22Rv1 (cell line): ENCODE measurements at regions not wholly inside any gene's neighbourhood (a gene's known extent, or its start where the extent isn't known, plus 50 kb on each side); places are given as distances from the start of the nearest gene placed in this dataset.
"Not testable (repeated sequence)": the region's sequence is repeated elsewhere in the genome, so short reads cannot be mapped to it uniquely, and the experiment has no call there.

Source experiments
- CTCF ChIP-seq: fragments of 450-650 bp; IDR thresholded peaks from 2 replicates; pipeline ENCODE4 v1.5.1; 2017; ENCODE audit warnings: mild to moderate bottlenecking
- ZFX ChIP-seq: fragments of 450-650 bp; IDR thresholded peaks from 2 replicates; pipeline ENCODE4 v1.6.1; 2017; ENCODE audit warnings: antibody characterized with exemption, borderline replicate concordance

GRCh38 chr17:63298916-63299315 lies 147.2 kb downstream of the CYB561 start:
- TF ChIP-seq CTCF, ZFX: not testable (repeated sequence)
